GM21423 (cell line): ENCODE measurements at regions not wholly inside any gene's neighbourhood (a gene's known extent, or its start where the extent isn't known, plus 50 kb on each side); places are given as distances from the start of the nearest gene placed in this dataset.
"Not testable (repeated sequence)": the region's sequence is repeated elsewhere in the genome, so short reads cannot be mapped to it uniquely, and the experiment has no call there.

Experiments
- ATAC-seq: cut with Tn5 transposase; IDR thresholded peaks from one replicate; pipeline ENCODE4 v1.9.1; 2021; ENCODE audit warnings: mild to moderate bottlenecking, moderate library complexity; ENCODE audit not compliant: unreplicated experiment

GRCh38 chr1:200496937-200497336 is 87.1 kb upstream of the ZNF281 start:
- ATAC-seq = no peak

- ATAC-seq = no peak
These were observed 86.1 kb upstream of the ZNF281 start for GRCh38 chr1:200495901-200496300.

- no peak for ATAC-seq
These were observed 83.5 kb upstream of the ZNF281 start for GRCh38 chr1:200493344-200493743.

GRCh38 chr1:200491103-200491502 is 81.3 kb upstream of the ZNF281 start:
- no peak for ATAC-seq

- no peak for ATAC-seq
These were observed 80.3 kb upstream of the ZNF281 start for GRCh38 chr1:200490183-200490582.

- no peak for ATAC-seq
These were observed 78.7 kb upstream of the ZNF281 start for GRCh38 chr1:200488375-200489165.

- ATAC-seq = no peak
These were observed 77.8 kb upstream of the ZNF281 start for GRCh38 chr1:200487650-200488049.

- ATAC-seq = no peak
These were observed 76.8 kb upstream of the ZNF281 start for GRCh38 chr1:200486634-200487033.

GRCh38 chr1:200484438-200484946 is 74.7 kb upstream of the ZNF281 start:
- not testable (repeated sequence) for ATAC-seq

- ATAC-seq = peak; percentile 99
These were observed 73.8 kb upstream of the ZNF281 start for GRCh38 chr1:200483491-200484143.

- ATAC-seq = no peak
These were observed 71.1 kb upstream of the ZNF281 start for GRCh38 chr1:200480964-200481363.

GRCh38 chr1:200479816-200480215 is 70.0 kb upstream of the ZNF281 start:
- ATAC-seq = no peak

- ATAC-seq = no peak
These were observed 69.2 kb upstream of the ZNF281 start for GRCh38 chr1:200478945-200479558.

GRCh38 chr1:200478239-200478623 is 68.4 kb upstream of the ZNF281 start:
- no peak for ATAC-seq

GRCh38 chr1:200474633-200475032 is 64.8 kb upstream of the ZNF281 start:
- ATAC-seq = no peak

- peak; percentile 65 for ATAC-seq
These were observed 64.0 kb upstream of the ZNF281 start for GRCh38 chr1:200473698-200474371.

GRCh38 chr1:200471739-200472138 is 61.9 kb upstream of the ZNF281 start:
- no peak for ATAC-seq

GRCh38 chr1:200468264-200469001 is 58.6 kb upstream of the ZNF281 start:
- ATAC-seq = no peak

- no peak for ATAC-seq
These were observed 55.1 kb upstream of the ZNF281 start for GRCh38 chr1:200464784-200465400.
